Skeletal muscle satellite cell (primary cell): ENCODE measurements at regions not wholly inside any gene's neighbourhood (a gene's known extent, or its start where the extent isn't known, plus 50 kb on each side); places are given as distances from the start of the nearest gene placed in this dataset.

Experiments used
- H3K27me3 ChIP-seq: 2 replicates; pipeline ENCODE4 v1.7.0; 2013; ENCODE audit warnings: low read length; ENCODE audit not compliant: control insufficient read depth, insufficient read depth
- H3K36me3 ChIP-seq: 2 replicates; pipeline ENCODE4 v1.7.0; 2013; ENCODE audit warnings: mild to moderate bottlenecking, control low read depth, low read length; ENCODE audit not compliant: insufficient read depth
- H3K4me1 ChIP-seq: 2 replicates; pipeline ENCODE4 v1.7.0; 2013; ENCODE audit warnings: low read length; ENCODE audit not compliant: control insufficient read depth, insufficient read depth
- H3K4me2 ChIP-seq: 2 replicates; pipeline ENCODE4 v1.7.0; 2013; ENCODE audit warnings: mild to moderate bottlenecking, low read length
- H3K4me3 ChIP-seq: 2 replicates; pipeline ENCODE4 v1.7.0; 2013; ENCODE audit warnings: low read length
- H3K9ac ChIP-seq: 2 replicates; pipeline ENCODE4 v1.7.0; 2013; ENCODE audit warnings: mild to moderate bottlenecking, low read depth, low read length, moderate library complexity
- H3K9me3 ChIP-seq: replicated peaks from 2 replicates; pipeline ENCODE4 v1.7.0; 2013; ENCODE audit warnings: mild to moderate bottlenecking, control low read depth, low read length

- no peaks in the 10 kb centered on the region for H3K36me3 ChIP-seq
- no peaks in the 10 kb centered on the region for H3K27me3 ChIP-seq
- H3K9ac ChIP-seq = no peak overlapping the region
- no peak overlapping the region for H3K4me3 ChIP-seq
- peaks cover 13% of the 10 kb centered on the region for H3K4me1 ChIP-seq
- H3K4me2 ChIP-seq = no peak overlapping the region
- no peaks in the 10 kb centered on the region for H3K9me3 ChIP-seq
Observed at GRCh38 chr12:92042791-92043531, 102.7 kb downstream of the BTG1 start.

GRCh38 chr12:92041742-92042141 lies 103.9 kb downstream of the BTG1 start:
- Histone ChIP-seq H3K4me3 (no peak overlapping the region), H3K9me3 (no peaks in the 10 kb centered on the region), H3K4me1 (peaks cover 19% of the 10 kb centered on the region)

GRCh38 chr12:92039046-92039445 lies 106.6 kb downstream of the BTG1 start:
- H3K9ac ChIP-seq = no peak overlapping the region
- no peaks in the 10 kb centered on the region for H3K27me3 ChIP-seq
- H3K4me3 ChIP-seq = no peak overlapping the region
- H3K4me1 ChIP-seq = peaks cover 36% of the 10 kb centered on the region
- H3K4me2 ChIP-seq = no peak overlapping the region
- H3K9me3 ChIP-seq = no peaks in the 10 kb centered on the region
- no peaks in the 10 kb centered on the region for H3K36me3 ChIP-seq

More at GRCh38 chr12:92041742-92042141, 103.9 kb downstream of the BTG1 start:
- no peak overlapping the region for H3K4me2 ChIP-seq
- no peaks in the 10 kb centered on the region for H3K27me3 ChIP-seq
- H3K36me3 ChIP-seq = no peaks in the 10 kb centered on the region
- no peak overlapping the region for H3K9ac ChIP-seq

- Histone ChIP-seq H3K4me1 (peaks cover 35% of the 10 kb centered on the region), H3K27me3 (no peaks in the 10 kb centered on the region), H3K9ac (no peak overlapping the region), H3K9me3 (no peaks in the 10 kb centered on the region), H3K4me2 (no peak overlapping the region), H3K4me3 (no peak overlapping the region), H3K36me3 (no peaks in the 10 kb centered on the region)
Observed at GRCh38 chr12:92038476-92038875, 107.2 kb downstream of the BTG1 start.

GRCh38 chr12:92036771-92037453 lies 108.7 kb downstream of the BTG1 start:
- Histone ChIP-seq H3K9me3 (no peaks in the 10 kb centered on the region), H3K4me2 (no peak overlapping the region), H3K4me1 (peaks cover 33% of the 10 kb centered on the region)

GRCh38 chr12:92036061-92036620 lies 109.5 kb downstream of the BTG1 start:
- Histone ChIP-seq H3K4me2 (no peak overlapping the region), H3K27me3 (no peaks in the 10 kb centered on the region), H3K9ac (no peak overlapping the region), H3K9me3 (no peaks in the 10 kb centered on the region), H3K4me1 (peaks cover 29% of the 10 kb centered on the region), H3K36me3 (no peaks in the 10 kb centered on the region), H3K4me3 (no peak overlapping the region)

More at GRCh38 chr12:92036771-92037453, 108.7 kb downstream of the BTG1 start:
- Histone ChIP-seq H3K36me3 (no peaks in the 10 kb centered on the region), H3K4me3 (no peak overlapping the region), H3K27me3 (no peaks in the 10 kb centered on the region), H3K9ac (no peak overlapping the region)

GRCh38 chr12:92035477-92035876 lies 110.2 kb downstream of the BTG1 start:
- H3K36me3 ChIP-seq = no peaks in the 10 kb centered on the region
- H3K4me2 ChIP-seq = peak overlapping the region; percentile 76
- peak overlapping the region; percentile 37 for H3K9ac ChIP-seq
- peaks cover 34% of the 10 kb centered on the region for H3K4me1 ChIP-seq
- H3K27me3 ChIP-seq = no peaks in the 10 kb centered on the region
- peak overlapping the region; percentile 48 for H3K4me3 ChIP-seq
- no peaks in the 10 kb centered on the region for H3K9me3 ChIP-seq

DNA sequence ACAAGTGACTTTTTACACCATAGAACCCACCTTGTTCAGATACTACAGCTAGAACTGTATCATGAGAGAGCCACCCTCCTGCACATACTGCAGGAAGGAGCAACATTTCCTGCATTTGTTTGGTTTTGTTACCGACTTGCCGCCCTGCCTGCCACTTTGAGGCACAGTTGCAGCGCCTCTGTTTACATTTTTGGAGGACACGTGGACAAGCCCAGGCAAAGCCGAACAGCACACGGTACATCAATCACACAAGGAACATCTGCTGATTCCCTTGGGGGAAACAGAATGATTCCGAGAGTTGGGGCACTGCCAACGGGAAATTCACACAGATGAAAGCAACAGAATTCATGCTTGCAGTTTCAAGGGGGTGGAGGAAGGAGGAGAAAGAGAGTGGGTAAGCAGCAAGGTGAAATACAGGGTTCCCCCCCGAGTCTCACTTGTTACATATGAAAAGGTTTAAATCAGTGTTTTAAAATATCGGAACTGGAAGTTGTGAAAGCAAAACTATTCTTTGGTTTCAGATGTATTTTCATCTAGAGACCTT lies 110.7 kb downstream of the BTG1 start:
- no peaks in the 10 kb centered on the region for H3K36me3 ChIP-seq
- no peaks in the 10 kb centered on the region for H3K27me3 ChIP-seq
- peak overlapping the region; percentile 48 for H3K4me3 ChIP-seq
- H3K4me1 ChIP-seq = peaks cover 39% of the 10 kb centered on the region
- no peaks in the 10 kb centered on the region for H3K9me3 ChIP-seq
- peak overlapping the region; percentile 37 for H3K9ac ChIP-seq
- peak overlapping the region; percentile 76 for H3K4me2 ChIP-seq

DNA sequence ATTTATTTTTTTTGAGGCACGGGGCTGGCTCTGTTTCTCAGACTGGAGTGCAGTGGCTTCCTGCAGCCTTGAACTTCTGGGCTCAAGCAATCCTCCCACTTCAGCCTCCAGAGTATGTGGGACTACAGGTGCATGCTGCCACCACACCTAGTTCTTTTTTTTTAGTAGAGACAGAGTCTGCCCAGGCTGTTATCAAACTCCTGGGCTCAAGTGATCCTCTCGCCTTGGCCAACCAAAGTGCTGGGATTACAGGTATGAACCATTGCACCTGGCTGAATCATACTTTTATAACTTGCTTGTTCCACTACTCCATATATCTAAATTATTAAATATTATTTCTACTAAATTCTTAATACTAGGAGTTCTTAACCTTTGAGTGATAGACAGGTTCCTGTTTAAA lies 111.6 kb downstream of the BTG1 start:
- peaks cover 45% of the 10 kb centered on the region for H3K4me1 ChIP-seq
- no peaks in the 10 kb centered on the region for H3K27me3 ChIP-seq
- H3K36me3 ChIP-seq = no peaks in the 10 kb centered on the region
- H3K4me2 ChIP-seq = no peak overlapping the region
- no peak overlapping the region for H3K9ac ChIP-seq
- no peak overlapping the region for H3K4me3 ChIP-seq
- no peaks in the 10 kb centered on the region for H3K9me3 ChIP-seq

GRCh38 chr12:92032965-92033364 lies 112.7 kb downstream of the BTG1 start:
- Histone ChIP-seq H3K4me2 (no peak overlapping the region), H3K9ac (no peak overlapping the region), H3K36me3 (no peaks in the 10 kb centered on the region), H3K9me3 (no peaks in the 10 kb centered on the region), H3K27me3 (no peaks in the 10 kb centered on the region), H3K4me1 (peaks cover 55% of the 10 kb centered on the region), H3K4me3 (no peak overlapping the region)

DNA sequence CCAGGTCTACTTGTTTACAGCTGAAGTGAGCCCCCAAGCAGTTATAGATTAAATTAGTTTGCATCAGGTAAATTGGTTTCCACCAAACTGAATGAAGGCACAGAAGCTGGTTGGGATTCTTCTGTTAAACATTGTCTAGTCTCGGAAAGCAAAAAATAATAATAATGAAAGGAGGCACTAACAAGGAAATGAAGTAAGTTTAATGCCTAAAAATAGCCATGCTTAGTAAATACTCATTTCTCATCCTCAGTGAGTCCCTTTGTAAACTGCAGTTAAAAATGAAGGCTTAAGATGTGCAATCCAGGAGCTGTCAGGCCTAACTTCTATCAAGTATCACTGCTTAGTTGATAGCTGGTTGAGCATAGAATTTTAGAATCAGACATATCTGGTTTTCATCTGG lies 113.5 kb downstream of the BTG1 start:
- Histone ChIP-seq H3K9ac (no peak overlapping the region), H3K9me3 (no peaks in the 10 kb centered on the region), H3K27me3 (no peaks in the 10 kb centered on the region), H3K4me2 (no peak overlapping the region), H3K4me3 (no peak overlapping the region), H3K36me3 (no peaks in the 10 kb centered on the region), H3K4me1 (peaks cover 57% of the 10 kb centered on the region)
